ENCODE measurements at regions not wholly inside any gene's neighbourhood (a gene's known extent, or its start where the extent isn't known, plus 50 kb on each side); places are given as distances from the start of the nearest gene placed in this dataset.

DNA sequence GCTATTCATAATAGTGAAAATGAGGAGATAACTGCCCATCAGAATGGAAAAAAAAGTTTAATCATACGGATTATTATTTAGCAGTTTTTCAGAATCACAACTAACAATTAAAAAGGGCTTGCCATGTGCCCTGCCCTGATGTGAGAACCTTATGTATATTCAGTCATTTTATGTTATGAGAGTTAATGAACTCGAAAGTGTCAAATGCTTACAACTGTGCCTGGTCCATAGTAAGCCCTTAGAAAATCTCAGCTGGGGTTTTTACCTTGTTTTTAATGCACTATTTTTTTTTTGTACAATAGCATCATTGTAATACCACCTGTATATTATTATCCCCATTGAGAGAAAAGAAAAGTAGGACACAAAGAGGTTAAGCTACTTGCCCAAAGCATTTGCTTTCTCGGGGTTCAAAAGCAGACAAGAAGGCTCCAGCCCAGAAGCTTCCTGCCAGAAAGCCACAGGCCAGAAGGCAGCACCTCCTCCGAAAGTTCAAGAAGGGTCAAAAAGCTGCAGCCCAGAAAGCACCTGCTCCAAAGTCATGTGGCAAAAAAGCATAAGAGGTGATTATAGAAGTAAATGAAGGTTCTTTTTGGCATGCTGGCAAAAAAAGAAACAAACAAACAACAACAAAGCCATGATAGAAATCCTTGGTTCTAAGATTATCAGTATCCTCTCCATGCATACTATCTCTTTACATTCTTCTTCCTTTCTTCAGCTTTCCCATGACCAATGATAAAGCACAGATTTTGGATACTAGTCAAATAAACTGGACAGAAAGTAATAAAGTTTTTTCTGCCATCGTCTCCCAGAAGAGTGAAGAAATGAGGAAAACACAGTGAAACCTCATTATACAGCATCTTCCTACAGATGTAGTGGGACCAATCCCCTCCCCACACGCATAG lies 59.1 kb upstream of the NAP1L1 start (continued):
- TF ChIP-seq CCAR2 (optimal IDR thresholded peaks at IDR 0.05; ENCODE audit: low read depth, low read length), result no peak

GRCh38 chr12:76142305-76142704 lies 57.8 kb upstream of the NAP1L1 start:
- Histone ChIP-seq H3K27ac (ENCODE audit: extremely low read length, insufficient read depth, low read length) (no peak overlapping the region), H3K4me1 (ENCODE audit: insufficient read depth, low read length) (no peaks in the 10 kb centered on the region), H3K79me2 (ENCODE audit: insufficient read depth, low read length) (no peaks in the 10 kb centered on the region), H3K4me3 (replicated peaks in 1 of 3; ENCODE audit: insufficient read depth in 1 of 3, low read depth in 2 of 3, low read length in 3 of 3) (no peak overlapping the region), H3K9me3 (ENCODE audit: low read length) (no peaks in the 10 kb centered on the region), H3K27me3 (ENCODE audit: control insufficient read depth in 1 of 2, insufficient read depth in 2 of 2, low read length in 2 of 2) (no peaks in the 10 kb centered on the region; a peak in 2 of 5 replicates), H3K36me3 (replicated peaks in 1 of 2; ENCODE audit: control insufficient read depth in 1 of 2, insufficient read depth in 2 of 2, low read length in 2 of 2) (no peaks in the 10 kb centered on the region), H2AFZ (ENCODE audit: low read length) (no peak overlapping the region), H4K20me1 (ENCODE audit: insufficient read depth, low read length) (no peaks in the 10 kb centered on the region), H3K4me2 (ENCODE audit: low read depth, low read length) (no peak overlapping the region), H3K9ac (ENCODE audit: insufficient read depth, low read depth, low read length) (no peak overlapping the region)
- POLR2A ChIA-PET, result no interaction called here
- no peak for FAIRE-seq
- no TSS peak for BruUV-seq (replicated peaks)
- 0% methylated on average over 2 of the region's 3 CpGs for WGBS (ENCODE audit: low lambda C conversion rate)
- in situ Hi-C loops (cut with HindIII; ENCODE audit: extremely low pct_ligation_motif_present, low pct_unique_long_range_greater_than_20kb) (no loop called here), intact Hi-C loops (cut with micrococcal nuclease; ENCODE audit: unreplicated experiment) (no loop called here)
- DNase-seq (ENCODE audit: low spot score), result no peak
- no peak for ATAC-seq
- CTCF ChIA-PET (ENCODE audit: low intra/inter-chr PET ratio, low total read pairs), result no interaction called here
- TF ChIP-seq PCBP2 (optimal IDR thresholded peaks at IDR 0.05; ENCODE audit: low read depth, low read length, poor library complexity, severe bottlenecking), result no peak
- TF ChIP-seq ZNF10 (CRISPR knock-in tag; IDR thresholded peaks at IDR 0.05; ENCODE audit: borderline replicate concordance, low read depth), result no peak
- TF ChIP-seq IRF2 (CRISPR knock-in tag; IDR thresholded peaks at IDR 0.05), result no peak
- TF ChIP-seq U2AF2 (IDR thresholded peaks at IDR 0.05; ENCODE audit: low read depth, low read length), result no peak
- TF ChIP-seq ZNF335 (CRISPR knock-in tag; IDR thresholded peaks at IDR 0.05), result no peak
- TF ChIP-seq ETV6 (CRISPR knock-in tag; conservative IDR thresholded peaks at IDR 0.05), result no peak
- TF ChIP-seq BRCA1 (CRISPR knock-in tag; IDR thresholded peaks at IDR 0.05), result no peak
- TF ChIP-seq ZNF687 (CRISPR knock-in tag; IDR thresholded peaks at IDR 0.05), result no peak
- TF ChIP-seq, protein P1, sequence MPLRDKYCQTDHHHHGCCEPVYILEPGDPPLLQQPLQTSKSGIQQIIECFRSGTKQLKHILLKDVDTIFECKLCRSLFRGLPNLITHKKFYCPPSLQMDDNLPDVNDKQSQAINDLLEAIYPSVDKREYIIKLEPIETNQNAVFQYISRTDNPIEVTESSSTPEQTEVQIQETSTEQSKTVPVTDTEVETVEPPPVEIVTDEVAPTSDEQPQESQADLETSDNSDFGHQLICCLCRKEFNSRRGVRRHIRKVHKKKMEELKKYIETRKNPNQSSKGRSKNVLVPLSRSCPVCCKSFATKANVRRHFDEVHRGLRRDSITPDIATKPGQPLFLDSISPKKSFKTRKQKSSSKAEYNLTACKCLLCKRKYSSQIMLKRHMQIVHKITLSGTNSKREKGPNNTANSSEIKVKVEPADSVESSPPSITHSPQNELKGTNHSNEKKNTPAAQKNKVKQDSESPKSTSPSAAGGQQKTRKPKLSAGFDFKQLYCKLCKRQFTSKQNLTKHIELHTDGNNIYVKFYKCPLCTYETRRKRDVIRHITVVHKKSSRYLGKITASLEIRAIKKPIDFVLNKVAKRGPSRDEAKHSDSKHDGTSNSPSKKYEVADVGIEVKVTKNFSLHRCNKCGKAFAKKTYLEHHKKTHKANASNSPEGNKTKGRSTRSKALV (CRISPR knock-in tag; IDR thresholded peaks at IDR 0.05), result no peak
- TF ChIP-seq, protein P2, sequence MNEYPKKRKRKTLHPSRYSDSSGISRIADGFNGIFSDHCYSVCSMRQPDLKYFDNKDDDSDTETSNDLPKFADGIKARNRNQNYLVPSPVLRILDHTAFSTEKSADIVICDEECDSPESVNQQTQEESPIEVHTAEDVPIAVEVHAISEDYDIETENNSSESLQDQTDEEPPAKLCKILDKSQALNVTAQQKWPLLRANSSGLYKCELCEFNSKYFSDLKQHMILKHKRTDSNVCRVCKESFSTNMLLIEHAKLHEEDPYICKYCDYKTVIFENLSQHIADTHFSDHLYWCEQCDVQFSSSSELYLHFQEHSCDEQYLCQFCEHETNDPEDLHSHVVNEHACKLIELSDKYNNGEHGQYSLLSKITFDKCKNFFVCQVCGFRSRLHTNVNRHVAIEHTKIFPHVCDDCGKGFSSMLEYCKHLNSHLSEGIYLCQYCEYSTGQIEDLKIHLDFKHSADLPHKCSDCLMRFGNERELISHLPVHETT (CRISPR knock-in tag; conservative IDR thresholded peaks at IDR 0.05), result no peak
- TF ChIP-seq ZNF691 (CRISPR knock-in tag; IDR thresholded peaks at IDR 0.05; ENCODE audit: borderline replicate concordance, low read depth), result no peak
- no peak for TF ChIP-seq ZNF296 (CRISPR knock-in tag; conservative IDR thresholded peaks at IDR 0.05)
- no peak for TF ChIP-seq MAFK (conservative IDR thresholded peaks at IDR 0.05 in 1 of 2, IDR thresholded peaks at IDR 0.05 in 1 of 2; ENCODE audit: low read length in 2 of 2)
